NCI-H1048 (cell line): ENCODE measurements at regions not wholly inside any gene's neighbourhood (a gene's known extent, or its start where the extent isn't known, plus 50 kb on each side); places are given as distances from the start of the nearest gene placed in this dataset.
"Not testable (repeated sequence)": the region's sequence is repeated elsewhere in the genome, so short reads cannot be mapped to it uniquely, and the experiment has no call there.

Experiments
- DNase-seq: peaks from one replicate; lab custom pipeline; 2025; lab: John Stamatoyannopoulos, UW

GRCh38 chr12:107500307-107500706 lies 185.3 kb upstream of the PWP1 start:
- no peak for DNase-seq

- no peak for DNase-seq
These were observed 183.9 kb upstream of the PWP1 start for GRCh38 chr12:107501681-107502080.

GRCh38 chr12:107503129-107503855 lies 182.3 kb upstream of the PWP1 start:
- no peak for DNase-seq

DNA sequence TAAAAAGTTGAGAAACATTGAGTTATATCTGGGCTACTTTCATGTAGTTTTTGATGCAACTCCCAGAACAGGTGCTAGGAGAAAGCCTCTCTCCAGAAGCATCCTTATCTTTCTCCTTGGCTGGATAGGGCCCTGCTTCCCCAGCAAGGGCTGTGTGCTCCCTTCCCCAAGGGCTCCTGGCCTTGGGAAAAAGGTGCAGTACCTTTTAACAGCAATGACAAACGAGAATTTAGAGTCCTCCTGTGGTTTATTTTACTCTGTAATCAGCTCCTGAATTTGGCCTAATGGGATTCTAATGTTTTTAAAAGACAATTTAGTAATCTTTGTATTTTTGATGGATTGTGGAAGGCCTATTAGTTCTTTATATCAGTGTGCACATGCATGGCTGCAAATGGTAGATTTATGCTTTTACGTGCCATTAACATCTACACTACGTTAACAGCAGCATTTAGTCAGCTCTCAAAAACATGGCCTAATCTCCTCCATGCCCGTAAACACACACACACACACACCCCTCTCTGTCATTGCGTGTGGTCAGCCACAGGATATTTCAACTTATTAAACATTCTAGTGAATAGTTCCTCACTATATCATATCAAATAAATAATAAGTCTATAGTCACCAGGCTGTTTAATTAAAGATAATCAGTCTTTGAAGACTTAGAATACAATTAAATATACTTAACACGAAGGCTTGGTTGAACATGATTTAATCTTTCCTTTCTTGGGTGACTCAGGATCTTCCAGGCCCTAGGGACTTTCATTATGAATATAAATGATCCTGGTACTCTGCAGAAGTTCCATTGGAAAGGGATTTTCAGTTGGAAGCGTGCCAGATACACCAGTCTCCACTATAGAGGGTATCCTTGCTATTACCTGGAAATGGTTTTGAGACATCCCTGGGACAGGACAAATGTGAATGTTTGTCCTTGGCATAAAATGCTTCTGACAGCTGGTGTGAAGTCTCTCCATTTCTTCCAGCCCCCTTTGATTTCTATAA lies 181.4 kb upstream of the PWP1 start:
- no peak for DNase-seq

GRCh38 chr12:107509421-107509820 lies 176.2 kb upstream of the PWP1 start:
- no peak for DNase-seq

DNA sequence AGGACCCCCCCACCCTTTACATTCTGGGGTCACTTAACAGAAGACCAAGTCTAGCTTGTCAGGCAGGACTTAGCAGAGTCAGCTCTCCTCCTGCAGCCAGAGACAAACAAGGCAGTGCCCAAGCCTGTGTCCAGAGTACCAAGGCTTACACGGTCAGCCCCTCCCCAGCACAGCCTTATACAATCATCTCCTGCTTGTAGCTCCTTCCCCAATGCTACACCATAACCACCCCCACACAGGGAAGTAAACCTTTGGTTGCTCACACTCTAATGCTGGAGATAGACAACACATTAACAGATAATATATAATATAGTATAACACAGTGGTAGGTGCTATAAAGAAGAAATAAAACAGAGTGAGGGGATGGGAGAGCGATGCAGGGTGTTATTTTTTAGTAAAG lies 175.4 kb upstream of the PWP1 start:
- DNase-seq = no peak

- no peak for DNase-seq
These were observed 174.3 kb upstream of the PWP1 start for GRCh38 chr12:107511292-107511691.

DNA sequence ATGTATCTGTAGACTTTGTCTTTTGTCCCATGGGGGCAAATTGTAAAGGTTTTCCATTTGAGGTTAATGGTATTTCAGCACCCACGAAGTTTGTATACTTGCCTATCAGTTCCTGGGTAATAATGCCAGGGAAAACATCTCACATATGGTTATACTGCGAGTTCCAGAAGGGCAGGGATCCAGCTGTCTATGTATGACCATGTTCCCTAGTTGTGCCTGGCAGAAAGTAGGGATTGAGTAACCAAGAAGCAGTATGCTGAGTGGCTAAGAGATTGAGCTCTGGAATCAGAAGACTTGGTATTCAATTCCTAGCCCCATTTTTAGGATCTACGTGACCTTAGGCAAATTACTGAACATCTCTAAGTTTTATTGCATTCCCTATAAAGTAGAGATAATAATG lies 173.2 kb upstream of the PWP1 start:
- no peak for DNase-seq

GRCh38 chr12:107513184-107513583 lies 172.4 kb upstream of the PWP1 start:
- DNase-seq = no peak

DNA sequence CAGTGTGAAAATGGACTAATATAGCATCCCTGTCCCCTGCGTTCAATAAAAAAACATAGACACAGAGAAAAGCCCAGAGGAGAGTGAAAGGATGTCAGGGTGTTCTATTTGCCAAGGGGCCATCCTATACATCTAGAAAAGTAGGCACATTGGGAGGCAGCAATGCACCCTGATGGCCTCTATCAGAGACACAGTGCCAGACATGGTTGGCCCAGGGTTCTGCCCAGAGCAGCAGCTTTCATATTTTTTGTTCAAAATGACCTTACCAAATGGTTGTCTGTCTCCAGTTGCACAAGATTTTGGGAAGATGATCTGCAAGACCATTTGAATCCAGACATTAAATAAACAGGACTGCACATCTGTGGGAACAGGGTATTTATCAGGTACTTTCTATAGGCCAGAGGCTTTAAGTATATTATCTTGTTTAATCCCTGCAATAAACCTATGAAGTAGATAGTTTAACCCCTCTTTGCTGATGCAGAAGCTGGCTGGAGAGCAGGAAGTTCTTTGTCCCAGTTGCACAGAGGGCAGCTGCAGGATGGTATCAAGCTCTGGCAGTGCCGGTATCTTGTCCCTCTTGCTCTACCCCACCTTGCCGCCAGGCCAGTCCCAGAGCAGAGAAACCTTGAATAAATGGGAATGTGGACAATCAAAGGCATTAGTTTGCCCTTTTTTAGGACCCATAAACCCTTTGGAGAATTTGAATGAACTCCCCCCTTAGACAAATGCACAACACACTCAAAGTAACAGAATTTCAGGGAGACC lies 171.8 kb upstream of the PWP1 start:
- DNase-seq = no peak

DNA sequence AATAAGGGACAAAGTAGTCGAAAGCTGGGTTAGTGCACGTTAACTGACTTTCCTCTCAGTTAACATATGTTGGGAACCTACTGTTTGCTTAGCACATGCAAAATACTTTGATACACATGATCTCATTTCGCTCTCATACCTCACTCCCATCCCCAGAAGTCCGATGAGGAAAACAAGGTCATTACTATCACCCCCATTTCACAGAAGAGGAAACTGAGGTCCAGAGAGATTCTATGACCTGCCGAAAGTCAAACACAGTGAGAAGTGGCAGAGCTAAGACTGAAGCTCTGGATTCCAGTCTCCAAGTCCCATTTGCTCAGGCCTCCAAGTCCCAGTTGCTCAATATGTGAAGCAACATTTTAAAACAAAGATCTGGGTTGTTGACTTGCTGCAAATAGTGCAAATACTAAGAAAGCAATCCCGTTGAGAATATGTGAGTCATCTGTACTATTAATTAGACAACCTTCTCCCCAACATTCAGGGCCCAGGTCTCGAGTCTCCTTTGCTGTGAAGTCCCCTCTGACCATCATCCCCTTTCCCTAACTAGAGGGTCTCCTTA lies 170.6 kb upstream of the PWP1 start:
- DNase-seq = no peak

DNA sequence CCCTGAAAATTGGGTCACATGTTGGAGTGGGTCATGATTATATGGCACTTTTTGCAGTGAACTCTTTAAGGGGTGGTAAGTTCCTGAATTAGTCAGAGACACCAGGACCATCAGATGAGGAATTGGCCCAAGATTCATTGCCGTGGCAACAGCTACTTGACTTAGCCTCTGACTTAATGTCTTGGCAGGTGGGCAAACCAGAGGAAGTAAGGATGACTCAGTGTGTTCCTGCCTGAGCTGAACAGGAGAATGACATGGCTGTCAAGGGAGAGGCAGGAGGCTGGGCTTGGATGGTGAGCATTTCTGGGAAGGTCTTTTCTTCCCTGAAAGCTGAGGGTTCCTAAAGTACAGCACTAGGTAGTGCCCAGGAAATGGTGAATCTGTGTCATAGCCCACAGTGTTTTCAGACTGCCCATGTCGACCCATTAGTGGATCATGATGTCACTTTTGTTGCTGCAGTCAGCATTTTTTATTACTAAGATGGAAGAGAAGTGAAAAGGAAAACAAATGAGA lies 170.1 kb upstream of the PWP1 start:
- no peak for DNase-seq

DNA sequence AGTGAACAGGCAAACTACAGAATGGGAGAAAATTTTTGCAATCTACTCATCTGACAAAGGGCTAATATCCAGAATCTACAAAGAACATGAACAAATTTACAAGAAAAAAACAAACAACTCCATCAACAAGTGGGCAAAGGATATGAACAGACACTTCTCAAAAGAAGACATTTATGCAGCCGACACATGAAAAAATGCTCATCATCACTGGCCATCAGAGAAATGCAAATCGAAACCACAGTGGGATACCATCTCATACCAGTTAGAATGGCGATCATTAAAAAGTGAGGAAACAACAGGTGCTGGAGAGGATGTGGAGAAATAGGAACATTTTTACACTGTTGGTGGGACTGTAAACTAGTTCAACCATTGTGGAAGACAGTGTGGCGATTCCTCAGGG lies 167.8 kb upstream of the PWP1 start:
- not testable (repeated sequence) for DNase-seq

DNA sequence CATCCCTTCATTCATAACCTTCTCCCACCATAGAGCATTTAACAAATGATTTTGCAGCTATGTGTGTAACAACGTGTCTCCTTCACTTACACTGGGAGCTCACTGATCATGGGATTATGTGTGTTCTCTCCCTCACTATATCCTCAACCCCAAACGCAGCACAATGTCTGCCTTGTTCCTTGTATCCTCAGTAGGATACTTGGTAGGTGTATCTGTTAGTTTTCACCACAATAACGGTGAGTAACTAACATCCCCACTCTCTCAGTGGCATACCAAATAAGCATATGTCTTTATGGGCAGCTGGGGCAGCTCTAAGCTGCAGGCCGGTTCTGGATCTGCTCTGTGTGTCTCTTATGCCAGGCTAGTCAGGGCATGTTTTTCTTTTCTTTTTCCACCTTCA lies 166.7 kb upstream of the PWP1 start:
- no peak for DNase-seq

DNA sequence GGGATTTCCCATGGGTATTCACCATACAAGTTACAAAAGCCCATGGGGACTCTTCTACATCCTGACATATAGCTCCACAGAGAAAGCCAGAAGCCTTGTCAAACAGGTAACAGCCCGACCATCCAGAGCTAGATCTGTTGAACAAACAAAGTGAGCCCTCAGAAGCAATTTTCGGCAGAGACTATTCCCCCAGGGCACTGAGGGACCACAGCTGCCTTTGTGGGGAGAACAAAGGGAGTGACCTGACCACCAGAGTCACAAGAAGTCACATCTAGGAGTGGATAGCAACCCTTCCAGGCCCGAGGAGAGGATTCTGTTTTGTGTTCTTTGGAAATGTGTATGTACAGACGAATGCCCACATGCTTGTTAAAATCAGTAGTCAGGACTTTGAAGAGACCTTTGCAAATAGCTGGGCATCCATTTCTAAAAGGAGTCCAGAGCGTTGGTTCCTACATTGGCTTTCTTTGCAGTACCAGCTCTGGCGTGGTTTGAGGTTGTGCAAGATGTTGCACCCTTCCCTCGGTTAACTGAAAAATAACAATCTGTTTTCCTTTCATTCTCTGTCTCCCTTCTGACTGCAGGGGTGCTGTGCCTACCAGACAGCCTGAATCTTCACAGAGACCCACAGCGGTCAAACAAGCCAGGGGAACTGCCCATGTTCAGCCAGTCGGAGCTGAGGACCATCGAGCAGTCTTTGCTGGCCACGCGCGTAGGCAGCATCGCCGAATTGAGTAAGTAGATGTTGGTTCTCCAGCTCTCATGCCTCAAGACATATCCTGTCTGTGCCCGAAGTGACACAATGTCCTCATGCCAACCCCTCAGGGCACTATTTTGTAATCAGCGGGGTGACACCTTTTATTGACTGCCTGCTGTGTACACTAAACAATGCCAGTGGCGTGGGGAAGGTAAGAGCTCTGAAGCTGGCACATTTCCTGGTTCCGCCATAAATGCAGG lies 165.4 kb upstream of the PWP1 start:
- DNase-seq = no peak

DNA sequence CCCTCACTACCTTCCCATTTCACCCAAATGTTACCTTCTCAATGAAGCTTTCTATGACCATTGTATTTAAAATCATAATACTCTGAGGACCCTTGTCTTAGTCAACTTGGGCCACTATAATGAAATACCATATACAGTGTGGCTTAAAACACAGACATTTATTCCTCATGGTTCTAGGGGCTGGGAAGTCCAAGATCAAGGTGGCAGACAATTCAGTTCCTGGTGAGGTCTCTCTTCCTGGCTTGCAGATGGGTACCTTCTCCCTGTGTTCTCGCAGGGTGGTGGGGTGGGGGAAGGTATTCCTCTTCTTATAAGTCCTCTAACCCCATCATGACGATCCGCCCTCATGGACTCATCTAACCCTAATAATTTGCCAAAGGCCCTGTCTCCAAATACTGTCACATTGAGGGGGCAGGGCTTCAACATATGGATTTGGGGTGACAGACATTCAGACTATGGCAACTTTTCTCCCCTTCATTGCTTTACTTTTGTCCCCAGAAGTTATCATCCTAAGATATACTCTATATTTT lies 163.7 kb upstream of the PWP1 start:
- DNase-seq = no peak

GRCh38 chr12:107522692-107523477 lies 162.7 kb upstream of the PWP1 start:
- DNase-seq = no peak

DNA sequence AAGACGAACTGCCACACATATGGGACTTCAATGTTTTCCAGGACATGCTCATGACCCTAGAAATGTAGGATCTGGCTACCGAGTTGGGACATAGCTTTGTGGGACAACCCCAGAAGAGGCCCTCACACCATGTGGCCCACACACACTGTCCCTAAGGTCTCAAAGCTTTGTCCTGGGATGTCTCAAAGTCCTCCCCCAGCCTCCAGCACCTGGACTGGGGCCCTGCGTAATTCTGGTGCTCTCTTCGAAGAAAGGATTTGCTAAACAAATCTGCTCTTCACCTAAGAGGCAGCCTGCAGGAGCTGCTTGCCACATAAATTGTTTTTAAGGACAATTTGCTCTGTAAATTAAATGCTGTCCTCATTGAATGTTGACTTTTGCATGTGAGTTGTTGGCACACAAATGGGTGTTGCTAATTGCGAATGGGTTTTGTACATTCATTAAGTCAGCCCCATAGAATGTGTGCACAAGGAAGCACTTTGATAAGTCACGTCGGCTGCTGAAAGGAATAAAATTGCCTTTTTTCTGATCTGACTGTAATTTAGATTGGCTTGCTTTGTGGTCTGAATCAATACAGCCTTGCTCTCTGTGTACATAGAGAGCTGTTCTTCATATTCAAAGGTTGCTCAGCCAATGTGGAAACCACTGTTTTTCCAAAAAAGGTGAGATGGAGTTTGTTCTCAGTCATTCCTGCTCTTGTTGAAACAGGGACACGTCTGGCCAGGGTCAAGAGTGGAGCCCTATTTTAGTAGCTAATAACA lies 161.6 kb upstream of the PWP1 start:
- DNase-seq = no peak
